ENCODE measurements at regions not wholly inside any gene's neighbourhood (a gene's known extent, or its start where the extent isn't known, plus 50 kb on each side); places are given as distances from the start of the nearest gene placed in this dataset.

DNA sequence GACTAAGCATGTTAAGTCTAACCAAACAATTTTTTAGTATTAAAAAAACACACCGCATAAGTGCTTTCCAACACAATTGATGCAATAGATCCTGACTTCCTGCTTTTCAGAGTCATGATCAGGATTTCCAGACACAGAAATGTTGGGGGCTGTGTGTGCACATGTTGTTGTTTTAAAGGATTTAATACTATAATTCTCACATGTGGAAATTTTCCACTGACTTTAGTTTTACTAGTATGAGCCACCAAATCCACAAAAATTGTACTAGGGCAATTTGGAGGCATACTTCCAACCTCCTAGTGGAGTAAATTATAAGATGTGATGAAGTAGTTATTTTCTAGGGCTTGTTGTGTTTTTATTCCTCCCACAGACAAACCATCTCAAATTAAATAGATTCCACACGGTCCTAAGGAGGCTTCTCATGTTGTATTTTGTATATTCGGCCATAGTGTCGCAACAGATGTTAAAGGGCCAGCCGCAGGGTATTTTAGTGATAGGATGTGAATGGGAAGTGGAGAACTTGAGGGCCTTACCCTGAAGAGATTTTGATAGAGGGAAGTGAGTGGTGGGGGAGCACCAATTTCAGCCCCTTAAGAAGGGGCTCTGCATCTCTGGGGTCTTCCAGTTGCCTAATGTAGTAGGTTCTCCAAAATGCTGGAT, 108.9 kb upstream of the KLF7 start:
- TF ChIP-seq GATA2 (CRISPR knock-in tag; IDR thresholded peaks at IDR 0.05) (no peak), EP300 (IDR thresholded peaks at IDR 0.05; ENCODE audit: borderline replicate concordance in 1 of 2, low read depth in 1 of 2, low read length in 1 of 2) (no peak), POLR2AphosphoS5 (IDR thresholded peaks at IDR 0.05; ENCODE audit: low read depth, low read length) (no peak), SIN3A (IDR thresholded peaks at IDR 0.05; ENCODE audit: borderline replicate concordance, low read depth, low read length) (no peak), RCOR1 (IDR thresholded peaks at IDR 0.05; ENCODE audit: low read length) (no peak), EZH2phosphoT487 (IDR thresholded peaks at IDR 0.05; ENCODE audit: borderline replicate concordance, low read depth) (no peak), SMC3 (IDR thresholded peaks at IDR 0.05; ENCODE audit: low read depth, low read length) (no peak), TAF1 (IDR thresholded peaks at IDR 0.05; ENCODE audit: borderline replicate concordance, low read depth, low read length) (no peak), YY1 (IDR thresholded peaks at IDR 0.05; ENCODE audit: low read depth) (no peak), NFIC (IDR thresholded peaks at IDR 0.05; ENCODE audit: borderline replicate concordance) (no peak)
- TF ChIP-seq, protein P1, sequence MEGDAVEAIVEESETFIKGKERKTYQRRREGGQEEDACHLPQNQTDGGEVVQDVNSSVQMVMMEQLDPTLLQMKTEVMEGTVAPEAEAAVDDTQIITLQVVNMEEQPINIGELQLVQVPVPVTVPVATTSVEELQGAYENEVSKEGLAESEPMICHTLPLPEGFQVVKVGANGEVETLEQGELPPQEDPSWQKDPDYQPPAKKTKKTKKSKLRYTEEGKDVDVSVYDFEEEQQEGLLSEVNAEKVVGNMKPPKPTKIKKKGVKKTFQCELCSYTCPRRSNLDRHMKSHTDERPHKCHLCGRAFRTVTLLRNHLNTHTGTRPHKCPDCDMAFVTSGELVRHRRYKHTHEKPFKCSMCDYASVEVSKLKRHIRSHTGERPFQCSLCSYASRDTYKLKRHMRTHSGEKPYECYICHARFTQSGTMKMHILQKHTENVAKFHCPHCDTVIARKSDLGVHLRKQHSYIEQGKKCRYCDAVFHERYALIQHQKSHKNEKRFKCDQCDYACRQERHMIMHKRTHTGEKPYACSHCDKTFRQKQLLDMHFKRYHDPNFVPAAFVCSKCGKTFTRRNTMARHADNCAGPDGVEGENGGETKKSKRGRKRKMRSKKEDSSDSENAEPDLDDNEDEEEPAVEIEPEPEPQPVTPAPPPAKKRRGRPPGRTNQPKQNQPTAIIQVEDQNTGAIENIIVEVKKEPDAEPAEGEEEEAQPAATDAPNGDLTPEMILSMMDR (IDR thresholded peaks at IDR 0.05) = no peak
- TF ChIP-seq, protein P2, sequence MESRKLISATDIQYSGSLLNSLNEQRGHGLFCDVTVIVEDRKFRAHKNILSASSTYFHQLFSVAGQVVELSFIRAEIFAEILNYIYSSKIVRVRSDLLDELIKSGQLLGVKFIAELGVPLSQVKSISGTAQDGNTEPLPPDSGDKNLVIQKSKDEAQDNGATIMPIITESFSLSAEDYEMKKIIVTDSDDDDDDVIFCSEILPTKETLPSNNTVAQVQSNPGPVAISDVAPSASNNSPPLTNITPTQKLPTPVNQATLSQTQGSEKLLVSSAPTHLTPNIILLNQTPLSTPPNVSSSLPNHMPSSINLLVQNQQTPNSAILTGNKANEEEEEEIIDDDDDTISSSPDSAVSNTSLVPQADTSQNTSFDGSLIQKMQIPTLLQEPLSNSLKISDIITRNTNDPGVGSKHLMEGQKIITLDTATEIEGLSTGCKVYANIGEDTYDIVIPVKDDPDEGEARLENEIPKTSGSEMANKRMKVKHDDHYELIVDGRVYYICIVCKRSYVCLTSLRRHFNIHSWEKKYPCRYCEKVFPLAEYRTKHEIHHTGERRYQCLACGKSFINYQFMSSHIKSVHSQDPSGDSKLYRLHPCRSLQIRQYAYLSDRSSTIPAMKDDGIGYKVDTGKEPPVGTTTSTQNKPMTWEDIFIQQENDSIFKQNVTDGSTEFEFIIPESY (IDR thresholded peaks at IDR 0.05; ENCODE audit: borderline replicate concordance, low read depth) = no peak
- TF ChIP-seq, protein P3, sequence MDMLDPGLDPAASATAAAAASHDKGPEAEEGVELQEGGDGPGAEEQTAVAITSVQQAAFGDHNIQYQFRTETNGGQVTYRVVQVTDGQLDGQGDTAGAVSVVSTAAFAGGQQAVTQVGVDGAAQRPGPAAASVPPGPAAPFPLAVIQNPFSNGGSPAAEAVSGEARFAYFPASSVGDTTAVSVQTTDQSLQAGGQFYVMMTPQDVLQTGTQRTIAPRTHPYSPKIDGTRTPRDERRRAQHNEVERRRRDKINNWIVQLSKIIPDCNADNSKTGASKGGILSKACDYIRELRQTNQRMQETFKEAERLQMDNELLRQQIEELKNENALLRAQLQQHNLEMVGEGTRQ (IDR thresholded peaks at IDR 0.05; ENCODE audit: borderline replicate concordance, low read depth, low read length) = no peak
